ENCODE measurements at regions not wholly inside any gene's neighbourhood (a gene's known extent, or its start where the extent isn't known, plus 50 kb on each side); places are given as distances from the start of the nearest gene placed in this dataset.

DNA sequence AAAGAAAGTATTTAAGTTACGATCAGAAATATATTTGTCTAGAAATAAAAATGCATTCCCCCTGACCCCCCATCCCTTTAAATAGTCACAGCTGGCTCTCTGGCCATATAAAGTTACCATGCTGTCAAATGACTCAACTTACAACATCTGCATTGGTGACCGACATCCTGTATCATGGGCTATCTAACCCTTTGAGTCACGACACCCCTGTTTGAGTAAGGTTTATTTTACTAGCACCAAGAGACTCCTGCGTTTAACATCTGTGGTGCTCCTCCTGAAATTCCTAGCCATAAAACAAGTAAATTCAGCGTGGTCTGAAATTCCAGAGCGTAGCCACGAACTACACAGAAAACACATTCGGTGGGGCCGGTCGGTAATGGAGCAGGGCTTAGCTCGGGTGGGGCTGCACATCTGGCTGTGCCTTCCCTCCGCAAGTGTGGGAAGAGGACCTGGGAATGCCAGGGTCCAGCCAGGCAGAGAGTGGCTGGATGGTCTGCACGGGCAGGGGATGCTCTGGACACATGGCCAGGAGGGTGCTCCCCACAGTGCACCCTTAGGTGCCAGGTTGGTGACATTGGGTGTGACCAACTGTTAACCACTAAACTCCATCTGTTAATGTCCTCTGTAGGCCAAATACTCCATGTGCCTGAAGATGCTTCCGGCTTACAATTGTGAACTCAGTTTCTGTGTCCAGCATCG, 53.0 kb upstream of the CLDN14 start:
- DNase-seq (ENCODE audit: low read depth in 2 of 2): no peak

DNA sequence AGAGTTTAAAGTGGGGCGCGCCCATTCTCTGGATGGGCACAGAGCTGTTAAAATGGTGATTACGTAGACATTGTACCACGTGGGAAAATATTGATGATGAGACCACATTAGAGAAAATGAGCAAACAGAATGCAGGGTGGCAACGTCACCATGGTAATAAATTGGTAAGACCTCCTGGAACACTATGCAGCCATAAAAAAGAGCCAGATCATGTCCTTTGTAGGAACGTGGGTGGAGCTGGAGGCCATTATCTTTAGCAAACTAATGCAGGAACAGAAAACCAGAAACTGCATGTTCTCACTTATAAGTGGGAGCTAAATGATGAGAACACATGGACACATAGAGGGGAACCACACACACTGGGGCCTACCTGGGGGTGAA, 53.5 kb upstream of the CLDN14 start:
- no peak for DNase-seq (ENCODE audit: low read depth in 2 of 2)

DNA sequence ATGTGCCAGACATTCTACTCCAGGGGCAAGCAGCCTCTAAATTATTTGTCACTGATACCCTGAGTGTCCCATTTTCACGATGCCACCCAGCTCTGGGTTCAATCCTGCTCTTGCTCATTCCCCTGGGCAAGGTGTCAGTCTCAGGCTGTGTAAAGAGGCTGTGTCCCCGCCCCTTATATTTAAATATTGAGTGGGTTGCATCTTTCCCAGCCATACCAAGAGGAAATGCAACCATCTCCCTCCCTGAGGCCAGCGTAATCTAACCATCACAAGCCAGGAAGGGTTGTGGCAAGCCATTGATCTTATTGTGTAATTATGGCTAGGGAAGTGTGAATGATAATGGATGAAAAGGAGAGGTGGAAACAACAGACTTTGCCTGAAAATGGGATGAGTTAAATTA, 54.7 kb upstream of the CLDN14 start:
- no peak for DNase-seq (ENCODE audit: low read depth in 2 of 2)

DNA sequence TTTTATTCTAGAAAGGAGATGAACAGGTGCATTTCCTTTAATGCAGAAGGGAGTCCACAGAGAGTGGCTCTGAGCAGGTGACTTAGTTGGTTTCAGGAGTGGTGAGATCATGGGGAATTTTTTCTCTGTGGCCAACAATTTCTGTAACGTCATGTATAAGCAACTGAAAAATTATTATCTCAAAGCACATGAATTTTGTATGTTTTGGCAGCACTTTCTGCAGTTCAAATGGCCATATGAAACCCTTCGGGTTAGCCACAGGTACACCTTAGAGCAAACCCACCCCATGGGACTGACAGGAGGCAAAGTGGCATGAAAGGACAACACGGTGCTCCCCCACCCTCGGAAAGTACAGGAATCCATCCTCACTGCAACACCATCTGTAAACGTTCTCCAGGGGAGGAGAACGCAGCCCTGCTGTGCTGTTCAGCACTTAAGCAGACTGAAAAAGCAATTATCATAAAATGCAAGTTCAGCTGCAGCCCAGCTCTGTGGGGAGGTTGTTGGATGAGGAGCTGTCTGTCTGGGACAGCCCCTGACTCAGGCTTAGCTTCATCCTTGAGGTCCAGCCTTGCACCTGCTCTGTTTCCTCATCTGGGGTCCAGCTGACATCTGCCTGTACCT, 55.8 kb upstream of the CLDN14 start:
- DNase-seq (ENCODE audit: low read depth in 2 of 2): no peak

DNA sequence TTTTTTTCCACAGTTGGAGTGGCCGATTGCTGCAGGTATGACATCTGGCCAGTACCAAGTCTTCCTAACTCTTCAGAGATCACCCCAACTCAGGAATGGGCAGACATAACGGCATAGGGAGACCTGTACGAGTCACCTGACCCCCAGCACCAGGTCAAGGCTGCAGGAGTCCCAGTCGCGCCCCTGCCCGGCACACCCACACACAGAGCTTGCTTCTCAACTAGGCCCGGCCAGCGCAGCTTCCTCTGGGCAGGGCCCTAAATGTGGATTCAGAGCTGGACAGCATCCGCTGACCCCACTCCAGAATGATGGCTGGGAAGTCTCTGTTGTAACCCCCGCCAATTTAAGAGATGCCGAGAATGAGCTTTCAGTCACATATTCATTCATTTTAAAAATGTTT, 58.8 kb upstream of the CLDN14 start:
- DNase-seq (ENCODE audit: low read depth in 2 of 2): no peak

DNA sequence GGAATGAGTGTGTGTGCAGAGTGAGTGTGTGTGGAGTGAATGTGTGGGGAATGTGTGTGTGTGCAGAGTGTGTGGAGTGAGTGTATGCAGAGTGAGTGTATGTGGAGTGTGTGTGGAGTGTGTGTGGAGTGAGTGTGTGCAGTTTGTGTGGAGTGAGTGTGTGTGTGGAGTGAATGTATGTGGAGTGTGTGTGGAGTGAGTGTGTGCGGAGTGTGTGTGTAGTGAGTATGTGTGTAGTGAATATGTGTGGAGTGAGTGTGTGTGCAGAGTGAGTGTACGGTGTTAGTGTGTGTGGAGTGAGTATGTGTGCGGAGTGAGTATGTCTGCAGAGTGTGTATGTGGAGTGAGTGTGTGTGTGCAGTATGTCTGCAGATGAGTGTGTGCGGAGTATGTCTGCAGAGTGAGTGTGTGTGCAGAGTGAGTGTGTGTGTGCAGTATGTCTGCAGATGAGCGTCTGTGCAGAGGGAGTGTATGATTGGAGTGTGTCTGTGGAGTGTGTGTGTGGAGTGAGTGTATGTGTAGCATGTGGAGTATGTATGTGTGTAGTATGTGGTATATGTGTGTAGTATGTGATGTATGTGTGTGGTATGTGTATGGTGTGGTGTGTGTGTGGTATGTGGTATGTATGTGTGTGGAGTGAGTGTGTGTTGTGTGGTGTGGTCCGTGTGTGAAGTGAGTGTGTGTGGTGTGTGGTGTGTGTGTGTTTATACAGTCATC, 59.7 kb upstream of the CLDN14 start:
- DNase-seq (ENCODE audit: low read depth in 2 of 2): no peak

DNA sequence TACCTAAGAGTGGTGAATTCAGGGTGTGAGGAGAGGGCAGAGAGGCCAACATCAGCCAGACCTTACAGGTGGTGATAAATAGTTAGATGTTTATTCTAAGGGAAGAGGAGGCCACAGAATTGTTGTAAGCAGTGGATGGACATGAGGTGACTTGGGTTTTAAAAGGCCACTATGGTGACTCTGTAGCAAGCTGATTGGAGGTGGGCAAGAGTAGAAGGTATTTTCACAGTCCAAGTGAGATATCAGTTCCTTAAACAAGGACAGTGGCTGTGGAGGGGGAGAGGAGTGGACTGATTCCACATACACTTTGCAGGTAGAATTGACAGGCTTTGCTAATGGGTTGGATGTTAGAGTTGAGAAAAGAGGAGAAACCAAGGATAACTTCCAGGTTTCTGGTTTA, 60.8 kb upstream of the CLDN14 start:
- DNase-seq (ENCODE audit: low read depth in 2 of 2): no peak

DNA sequence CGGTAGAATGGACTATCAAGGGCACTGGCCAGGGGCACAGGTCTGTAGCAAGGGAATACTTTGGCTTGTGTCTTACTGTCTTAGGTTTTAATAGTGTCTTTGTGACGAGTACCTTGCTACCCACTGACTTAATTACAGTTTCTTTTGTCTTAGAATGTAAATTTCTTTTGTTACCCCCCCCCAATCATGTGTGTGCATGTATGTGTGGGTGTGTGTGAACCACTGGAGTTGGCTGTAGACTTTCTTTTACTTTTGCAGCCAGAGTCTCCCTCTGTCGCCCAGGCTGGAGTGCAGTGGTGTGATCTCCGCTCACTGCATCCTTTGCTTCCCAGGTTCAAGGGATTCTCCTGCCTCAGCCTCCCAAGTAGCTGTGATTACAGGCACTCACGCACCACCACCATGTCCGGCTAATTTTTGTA, 61.8 kb upstream of the CLDN14 start:
- DNase-seq (ENCODE audit: low read depth in 2 of 2): no peak

DNA sequence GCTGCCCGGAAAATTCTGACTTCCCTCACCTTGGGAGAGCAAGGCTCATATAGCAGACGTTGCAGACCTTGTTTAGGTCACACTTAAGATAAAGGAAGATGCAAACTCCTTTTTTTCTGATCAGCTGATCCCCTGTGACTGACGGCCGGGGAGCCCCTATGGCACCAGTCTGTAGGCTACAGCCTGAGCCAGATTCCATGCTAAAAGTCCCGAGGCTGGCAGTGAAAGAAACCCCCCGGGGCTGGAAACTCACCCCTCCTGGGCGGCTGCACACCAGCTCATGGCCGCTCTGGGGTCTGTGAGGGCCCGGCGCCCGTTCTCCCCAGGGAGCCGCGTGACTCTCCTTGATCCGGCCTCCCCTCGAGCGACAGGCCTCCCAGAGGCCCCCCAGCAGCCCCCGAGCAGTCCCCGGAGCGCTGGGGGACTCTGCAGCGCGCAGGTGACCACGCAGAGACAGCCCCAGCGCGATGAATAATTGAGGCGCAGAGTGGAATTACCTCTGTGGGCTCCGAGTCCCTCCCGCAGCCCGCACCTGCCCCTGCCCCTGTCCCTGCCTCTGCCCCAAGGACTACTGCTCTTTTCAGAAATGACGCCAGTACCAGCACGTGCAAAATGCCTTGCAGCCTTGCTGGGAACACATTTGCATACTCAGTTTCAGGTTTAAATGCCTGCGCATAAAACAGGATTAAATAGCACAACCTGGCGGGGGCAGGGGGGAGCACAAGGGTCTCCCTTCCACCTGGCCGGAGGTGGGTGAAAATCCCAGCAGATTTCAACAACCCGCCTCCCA, 62.6 kb upstream of the CLDN14 start:
- DNase-seq (ENCODE audit: low read depth in 2 of 2): no peak

DNA sequence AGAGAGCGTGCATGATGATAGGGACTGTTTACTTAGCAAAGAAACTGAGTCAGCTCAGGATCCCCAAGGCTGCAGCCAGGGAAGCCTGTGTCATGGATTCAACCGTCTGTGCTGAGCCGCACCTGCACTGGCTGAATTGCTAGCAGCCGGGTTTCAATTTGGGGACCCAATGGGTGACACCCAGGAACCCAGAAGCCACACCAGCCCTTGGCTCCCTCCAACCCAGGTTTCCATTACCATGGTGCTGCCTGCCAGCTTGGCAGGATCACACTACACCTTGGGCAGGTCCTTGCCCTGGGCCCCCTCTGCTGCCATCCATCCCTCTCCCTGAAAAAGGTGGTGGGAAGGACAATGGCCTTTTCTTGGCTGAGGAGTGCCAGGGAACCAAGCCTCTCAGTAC, 64.0 kb upstream of the CLDN14 start:
- DNase-seq (ENCODE audit: low read depth in 2 of 2): no peak

DNA sequence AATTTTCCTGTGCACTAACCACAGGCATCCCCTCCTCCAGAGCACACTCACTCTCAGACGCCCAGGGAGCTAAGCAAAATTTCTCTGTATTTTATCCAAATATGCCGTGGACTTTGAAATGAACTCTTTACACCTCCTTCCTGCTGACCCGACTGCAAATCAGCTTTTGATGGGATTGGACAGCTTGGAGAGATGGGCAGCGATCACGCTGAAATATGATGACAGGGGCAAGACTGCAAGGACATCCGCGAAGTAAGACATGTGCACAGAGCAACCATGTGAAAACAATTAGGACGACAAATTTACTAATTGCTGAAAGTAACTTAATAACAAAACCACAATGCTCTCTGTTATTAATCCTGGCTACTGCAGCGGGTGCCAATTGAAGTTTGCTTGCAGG, 64.6 kb upstream of the CLDN14 start:
- DNase-seq (ENCODE audit: low read depth in 2 of 2): no peak

DNA sequence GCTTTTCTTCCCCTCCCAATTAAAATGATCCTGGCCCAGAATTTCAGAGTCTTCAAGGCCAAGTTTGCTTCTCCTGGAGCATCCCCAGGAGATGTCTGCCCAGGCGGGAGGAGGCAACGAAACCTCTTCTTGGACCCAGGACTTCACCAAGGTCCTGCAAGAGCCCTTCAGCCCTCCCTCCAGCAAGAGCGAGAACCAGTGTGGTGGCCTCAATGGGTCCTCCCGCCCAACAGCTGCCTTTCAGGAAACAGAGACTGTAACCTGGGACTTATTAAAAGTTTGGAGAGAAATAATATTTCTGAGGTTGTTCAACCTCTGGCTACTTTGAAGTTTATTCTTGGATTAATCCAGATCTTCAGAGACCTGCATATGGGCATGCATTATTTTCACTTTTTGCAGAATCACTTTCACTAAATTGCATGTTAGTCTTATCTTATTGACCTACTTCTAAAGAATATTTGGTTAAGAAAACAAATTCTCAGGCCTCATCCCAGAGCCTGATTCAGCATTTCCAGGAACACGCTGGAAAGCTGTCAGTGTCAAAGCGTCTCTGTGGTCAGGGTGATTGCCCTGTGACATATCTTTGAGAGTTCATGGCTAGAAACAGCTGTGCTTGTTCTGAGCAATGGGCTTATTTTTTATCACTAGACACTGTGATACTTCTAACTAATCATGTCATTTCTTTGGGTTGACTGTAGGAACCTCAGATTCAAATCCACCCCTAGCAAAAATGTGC, 66.0 kb upstream of the CLDN14 start:
- no peak for DNase-seq (ENCODE audit: low read depth in 2 of 2)

DNA sequence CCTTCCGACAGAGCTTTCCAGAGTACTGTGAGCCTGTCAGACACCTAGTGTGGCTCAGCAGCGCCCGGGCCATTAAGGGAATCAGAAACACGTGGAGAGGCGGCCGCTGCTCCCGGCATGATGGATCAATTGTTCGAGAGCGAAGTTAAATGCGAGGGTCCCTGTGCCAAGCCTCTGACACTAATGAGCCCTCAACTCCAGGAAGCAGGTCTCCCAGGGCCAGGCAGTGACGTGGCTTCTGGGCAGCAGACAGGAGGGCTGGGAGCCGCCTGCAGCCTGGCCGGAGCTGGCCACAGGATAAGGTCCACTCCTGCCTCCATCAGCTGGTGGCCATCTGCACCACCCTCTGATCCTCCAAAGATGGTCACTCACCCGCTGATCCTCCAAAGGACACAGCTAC, 67.5 kb upstream of the CLDN14 start:
- no peak for DNase-seq (ENCODE audit: low read depth in 2 of 2)

DNA sequence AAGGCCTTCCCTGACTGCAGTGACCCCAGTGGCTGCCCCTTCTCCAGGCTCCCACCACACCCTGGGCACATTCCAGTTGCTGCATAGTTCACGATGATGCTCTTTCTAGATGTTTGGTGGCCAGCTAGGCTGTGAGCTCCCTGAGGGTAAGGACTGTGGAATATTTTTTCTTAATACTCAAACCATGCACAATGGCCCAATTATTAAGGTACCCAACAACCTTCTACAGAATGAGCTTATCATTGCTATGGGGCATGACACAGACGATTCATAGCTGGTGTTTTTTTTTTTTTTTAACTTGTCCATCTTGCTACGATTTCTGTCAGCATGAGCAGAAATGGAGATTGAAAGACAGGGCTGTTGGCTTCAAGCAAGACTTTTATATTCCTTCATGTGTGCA, 68.9 kb upstream of the CLDN14 start:
- no peak for DNase-seq (ENCODE audit: low read depth in 2 of 2)

DNA sequence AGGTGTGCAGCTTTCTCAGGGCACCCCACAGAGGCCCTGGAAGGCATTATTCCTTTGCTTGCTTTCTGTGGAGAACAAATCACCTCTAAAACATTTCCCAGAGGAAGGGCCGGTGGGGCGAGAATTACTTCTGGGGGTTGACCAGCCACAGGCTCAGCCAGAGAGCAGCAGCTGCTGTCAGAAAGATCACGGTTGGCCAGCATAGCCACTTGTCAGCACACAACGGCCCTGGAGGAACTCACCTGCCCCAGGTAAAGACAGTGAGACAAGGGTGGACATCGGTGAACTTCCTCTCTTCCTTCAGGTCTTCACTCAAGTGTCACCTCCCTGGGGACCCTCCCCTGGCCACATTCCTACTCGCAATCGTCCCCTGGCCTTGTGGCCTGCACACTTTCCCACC, 69.5 kb upstream of the CLDN14 start:
- DNase-seq (ENCODE audit: low read depth in 2 of 2): no peak

DNA sequence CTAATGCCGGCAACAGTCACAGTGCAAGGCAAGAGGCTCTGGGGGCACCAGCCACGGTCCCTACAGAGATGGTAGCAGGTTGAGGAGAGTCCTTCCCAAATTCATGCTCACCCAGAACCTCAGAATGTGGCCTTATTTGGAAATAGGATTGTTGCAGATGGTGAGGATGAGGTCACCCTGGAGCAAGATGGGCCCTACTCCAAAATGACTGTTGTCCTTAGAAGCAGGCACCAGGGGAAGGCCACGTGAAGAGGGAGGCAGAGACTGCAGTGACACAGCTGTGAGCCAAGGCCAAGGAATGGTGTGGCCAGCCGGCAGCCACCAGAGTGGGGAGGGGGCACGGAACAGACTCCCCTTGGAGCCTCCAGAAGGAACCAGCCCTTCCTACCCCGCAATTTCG, 70.8 kb upstream of the CLDN14 start:
- no peak for DNase-seq (ENCODE audit: low read depth in 2 of 2)

DNA sequence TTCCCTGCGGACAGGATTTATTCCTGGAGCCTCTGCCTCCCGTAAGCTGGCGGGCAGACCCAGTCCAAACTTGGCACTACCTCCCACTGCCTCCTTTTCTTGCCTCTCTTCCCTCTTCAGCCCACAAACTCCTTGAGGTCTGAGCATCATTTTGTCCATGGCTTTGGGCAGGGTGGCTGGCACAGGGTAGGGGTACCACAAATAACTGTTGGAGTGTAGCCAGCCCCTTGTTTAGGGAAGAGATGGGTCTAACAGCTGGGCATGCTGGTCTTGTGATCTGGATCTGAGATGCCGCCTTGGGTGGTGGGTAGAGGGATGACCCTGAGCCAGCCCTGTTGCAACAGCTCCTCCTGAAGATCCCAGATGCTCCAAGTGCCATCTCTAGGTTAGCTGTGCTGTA, 71.4 kb upstream of the CLDN14 start:
- DNase-seq (ENCODE audit: low read depth in 2 of 2): no peak

DNA sequence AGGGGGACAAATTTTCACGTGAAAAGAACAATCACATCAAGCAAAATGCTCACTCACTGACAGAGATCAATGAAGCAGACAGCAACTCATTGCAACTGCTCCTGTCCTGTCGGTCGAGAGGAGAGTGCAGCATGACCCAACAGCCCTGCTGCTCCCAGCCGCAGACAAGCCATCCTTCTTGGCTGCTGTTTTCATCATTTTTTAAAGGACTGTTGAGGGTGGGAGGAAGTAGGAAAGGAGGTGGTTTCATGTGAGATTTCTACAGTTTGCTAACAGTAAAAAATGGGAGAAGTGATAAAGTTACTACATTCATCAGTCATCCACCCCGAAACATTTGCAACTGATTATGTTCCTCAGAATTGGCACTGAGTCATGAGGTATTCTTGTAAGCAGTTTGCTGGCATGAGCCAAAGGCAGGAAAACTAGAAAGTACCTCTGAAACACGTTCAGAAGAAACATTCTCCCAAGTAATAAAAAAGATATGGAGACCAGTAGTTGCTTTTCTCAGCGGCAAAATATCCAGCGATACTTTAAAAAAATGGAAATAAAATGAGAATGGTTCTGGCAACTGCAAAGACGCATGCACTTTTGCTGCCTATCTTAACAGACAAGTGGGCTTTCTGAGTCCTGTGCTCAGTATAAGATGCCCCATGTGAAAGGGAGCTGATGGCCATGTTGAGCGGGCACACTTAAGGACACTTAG, 72.0 kb upstream of the CLDN14 start:
- DNase-seq (ENCODE audit: low read depth in 2 of 2): peak; percentile 98

DNA sequence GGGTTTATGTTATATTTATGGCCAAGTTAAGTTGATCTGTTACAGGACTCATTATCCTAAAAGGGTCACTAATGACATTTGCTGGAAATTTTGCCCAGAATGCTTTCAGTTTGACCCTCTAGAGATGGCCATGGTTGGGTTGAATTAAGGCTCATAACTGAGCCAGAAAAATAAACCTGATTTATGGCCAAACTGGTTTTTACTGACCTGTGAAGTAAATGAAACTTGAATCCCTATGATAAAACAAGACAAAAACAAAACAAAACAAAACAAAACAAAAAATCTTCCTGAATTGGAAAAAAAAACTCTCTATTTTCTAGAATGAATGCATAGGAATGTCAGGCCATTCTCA, 72.5 kb upstream of the CLDN14 start:
- DNase-seq (ENCODE audit: low read depth in 2 of 2): no peak

DNA sequence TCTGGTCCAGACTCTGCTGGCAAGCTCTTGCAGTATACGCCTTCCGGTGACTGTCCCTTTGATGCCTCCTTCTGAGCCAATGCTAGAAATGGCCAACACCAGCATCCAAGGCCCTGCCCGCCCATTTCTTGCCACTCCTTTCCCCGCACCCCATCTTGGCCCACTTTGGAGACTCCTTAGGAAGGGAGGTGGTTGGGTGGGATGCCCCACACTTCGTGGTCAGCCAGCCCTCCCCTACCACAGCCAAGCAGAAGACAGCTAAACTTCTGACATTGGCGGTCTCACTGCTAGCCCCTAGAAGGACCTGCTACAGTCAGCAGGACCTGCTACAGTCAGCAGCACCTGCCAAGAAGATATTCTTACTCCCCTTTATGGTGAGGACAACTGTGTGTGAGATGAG, 73.5 kb upstream of the CLDN14 start:
- no peak for DNase-seq (ENCODE audit: low read depth in 2 of 2)

DNA sequence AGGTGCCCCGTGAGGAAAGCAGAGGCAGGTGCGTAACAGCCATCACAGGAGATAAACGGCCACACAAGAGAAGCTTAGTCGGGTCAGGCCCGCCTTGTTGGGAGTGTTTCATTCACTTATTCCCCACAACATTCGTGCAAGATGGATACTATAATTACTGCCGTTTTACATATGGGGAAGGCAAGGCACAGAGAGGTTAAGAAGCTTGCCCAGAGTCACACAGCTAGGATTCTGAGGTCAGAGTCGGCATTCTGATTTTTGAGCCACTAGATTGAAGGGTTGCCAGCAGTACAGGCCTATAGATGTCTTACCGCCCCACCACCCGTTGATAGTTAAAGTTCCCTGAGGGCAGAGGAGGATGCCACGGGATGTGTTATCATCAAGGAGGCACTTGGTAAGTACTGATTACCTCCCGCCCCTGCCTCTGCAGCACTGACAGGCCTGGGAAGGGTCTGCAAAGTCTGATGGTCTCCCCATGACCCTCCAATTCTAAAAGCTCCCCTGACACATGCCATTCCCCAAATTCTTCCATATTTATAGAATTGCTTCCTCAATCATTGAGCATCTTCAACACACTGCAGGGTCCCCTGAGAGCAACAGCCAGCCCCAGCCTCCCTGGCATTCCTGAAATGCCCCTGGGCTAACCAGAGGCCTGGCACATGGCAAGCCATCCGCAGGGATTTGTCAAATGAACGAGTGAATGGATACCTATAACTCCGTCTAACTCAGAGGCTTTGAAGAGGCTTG, 74.7 kb upstream of the CLDN14 start:
- DNase-seq (ENCODE audit: low read depth in 2 of 2): no peak

Measured in fibroblast of skin of left quadriceps (primary cell).